ENCODE measurements at regions not wholly inside any gene's neighbourhood (a gene's known extent, or its start where the extent isn't known, plus 50 kb on each side); places are given as distances from the start of the nearest gene placed in this dataset.

DNA sequence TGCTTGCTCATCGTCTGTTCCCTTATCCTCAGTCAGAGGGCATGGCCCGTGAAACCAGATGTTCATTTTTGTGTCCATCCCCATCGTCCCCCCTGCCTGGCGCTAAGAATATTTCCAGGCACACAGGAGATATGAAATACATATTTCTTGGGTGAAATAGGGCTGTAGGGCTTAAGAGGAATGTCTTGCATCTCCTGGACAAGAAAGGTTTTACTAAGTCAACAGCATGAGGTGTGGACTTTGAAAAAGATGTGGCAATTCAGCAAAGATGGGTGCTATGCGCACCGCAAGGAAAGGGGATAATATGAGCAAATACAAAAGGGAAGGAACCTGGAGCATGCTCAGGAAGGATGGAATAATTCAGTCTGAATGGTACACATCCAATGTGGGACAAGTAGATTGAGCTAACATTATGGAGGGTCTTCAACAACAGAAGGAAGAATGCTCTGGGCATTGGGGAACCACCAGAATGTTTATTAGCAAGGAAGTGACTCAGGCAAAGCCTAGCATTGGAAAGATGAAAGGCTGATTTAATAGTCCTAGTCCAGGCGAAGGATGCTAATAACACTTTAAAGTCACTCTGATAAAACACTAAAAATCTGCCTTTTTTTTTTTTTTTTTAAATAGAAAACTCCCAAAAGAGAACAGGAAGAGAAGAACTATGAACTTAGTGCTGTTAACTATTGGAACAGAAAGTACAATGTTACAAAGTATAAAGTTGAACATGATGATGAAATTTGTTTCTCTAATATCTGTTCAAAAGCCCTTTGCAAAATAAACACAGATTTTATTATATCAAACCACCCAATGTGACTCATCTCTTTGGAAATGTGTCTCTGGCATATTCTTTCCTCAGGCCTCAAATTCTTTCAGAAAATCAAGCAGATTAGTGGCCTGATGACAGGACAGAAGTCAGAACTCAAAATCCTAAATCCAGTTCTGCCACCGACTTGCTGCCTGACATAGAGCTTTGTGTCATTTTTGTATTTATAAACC lies 449.5 kb downstream of the BCAT1 start:
- Histone ChIP-seq H3K9me3 (ENCODE audit: control insufficient read depth in 1 of 2, insufficient read depth in 1 of 2, low read depth in 1 of 2, low read length in 2 of 2) (peaks cover 4 to 34% of the 10 kb centered on the region in 2 experiments; a peak in 2 of 4 replicates), H3K27me3 (ENCODE audit: insufficient read depth, low read length) (no peaks in the 10 kb centered on the region), H3K4me2 (ENCODE audit: low read length) (no peak overlapping the region), H3K9ac (ENCODE audit: low read length) (no peak overlapping the region), H3K79me2 (ENCODE audit: insufficient read depth, low read length) (no peaks in the 10 kb centered on the region), H3K27ac (ENCODE audit: low read depth, low read length) (no peak overlapping the region), H3K4me1 (ENCODE audit: control insufficient read depth in 1 of 2, insufficient read depth in 2 of 2, low read length in 2 of 2) (no peaks in the 10 kb centered on the region), H3K9me2 (ENCODE audit: insufficient read depth) (no peaks in the 10 kb centered on the region), H3K4me3 (replicated peaks in 1 of 2; ENCODE audit: low read depth in 1 of 2, low read length in 2 of 2) (no peak overlapping the region), H2AFZ (ENCODE audit: low read depth, low read length, poor library complexity, severe bottlenecking) (no peak overlapping the region), H3K36me3 (ENCODE audit: control insufficient read depth in 1 of 2, insufficient read depth in 2 of 2, low read length in 2 of 2) (no peaks in the 10 kb centered on the region), H4K20me1 (ENCODE audit: insufficient read depth) (no peaks in the 10 kb centered on the region)
- CTCF ChIA-PET = no interaction called here
- POLR2A ChIA-PET = no interaction called here
- TF ChIP-seq ELF1 (IDR thresholded peaks at IDR 0.05; ENCODE audit: borderline replicate concordance, low read depth) (no peak), ZFX (IDR thresholded peaks at IDR 0.05) (no peak), SIN3A (IDR thresholded peaks at IDR 0.05; ENCODE audit: low read depth) (no peak), EZH2 (IDR thresholded peaks at IDR 0.05) (no peak), EZH2phosphoT487 (IDR thresholded peaks at IDR 0.05; ENCODE audit: borderline replicate concordance) (no peak)
- RAD21 ChIA-PET (ENCODE audit: low non-redundant PET in 1 of 2, low total read pairs in 2 of 2, uncharacterized antibody in 2 of 2, unreplicated experiment in 2 of 2) = no interaction called here
- BruUV-seq (replicated peaks) = no TSS peak
- ATAC-seq (no peak), DNase-seq (ENCODE audit: low read depth, low spot score) (no peak)
- intact Hi-C loops (cut with micrococcal nuclease) = no loop called here

DNA sequence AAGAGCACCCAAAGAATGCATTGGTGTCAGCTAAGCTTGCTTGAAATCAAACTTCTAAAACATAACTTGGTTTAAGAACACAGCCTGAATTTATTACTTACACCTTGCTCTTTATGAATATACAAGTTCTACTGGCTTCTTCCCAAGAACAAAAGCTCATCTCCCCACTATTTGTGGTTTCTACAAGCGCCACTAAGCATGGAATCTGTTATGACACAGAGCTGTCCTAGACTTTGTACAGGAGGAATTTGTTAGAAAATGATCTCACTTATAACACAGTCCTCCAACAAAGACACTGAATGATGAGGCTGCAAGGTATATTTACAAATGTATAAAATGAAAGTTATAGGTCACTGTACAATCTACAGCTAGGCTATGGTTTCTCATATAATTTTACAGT lies 452.1 kb downstream of the BCAT1 start:
- intact Hi-C loops (cut with micrococcal nuclease) = no loop called here
- no TSS peak for BruUV-seq (replicated peaks)
- POLR2A ChIA-PET = no interaction called here

More for the DNA sequence above, 452.1 kb downstream of the BCAT1 start:
- Histone ChIP-seq H3K9ac (ENCODE audit: low read length) (no peak overlapping the region), H3K9me3 (ENCODE audit: control insufficient read depth in 1 of 2, insufficient read depth in 1 of 2, low read depth in 1 of 2, low read length in 2 of 2) (peaks cover 4 to 37% of the 10 kb centered on the region in 2 experiments; a peak in 2 of 4 replicates), H3K79me2 (ENCODE audit: insufficient read depth, low read length) (no peaks in the 10 kb centered on the region), H3K27ac (ENCODE audit: low read depth, low read length) (no peak overlapping the region), H3K9me2 (ENCODE audit: insufficient read depth) (no peaks in the 10 kb centered on the region), H2AFZ (ENCODE audit: low read depth, low read length, poor library complexity, severe bottlenecking) (no peak overlapping the region), H4K20me1 (ENCODE audit: insufficient read depth) (no peaks in the 10 kb centered on the region), H3K4me1 (ENCODE audit: control insufficient read depth in 1 of 2, insufficient read depth in 2 of 2, low read length in 2 of 2) (no peaks in the 10 kb centered on the region), H3K4me2 (ENCODE audit: low read length) (no peak overlapping the region), H3K27me3 (ENCODE audit: insufficient read depth, low read length) (no peaks in the 10 kb centered on the region), H3K36me3 (ENCODE audit: control insufficient read depth in 1 of 2, insufficient read depth in 2 of 2, low read length in 2 of 2) (no peaks in the 10 kb centered on the region), H3K4me3 (replicated peaks in 1 of 2; ENCODE audit: low read depth in 1 of 2, low read length in 2 of 2) (no peak overlapping the region)
- ChIA-PET CTCF (no interaction called here), RAD21 (ENCODE audit: low non-redundant PET in 1 of 2, low total read pairs in 2 of 2, uncharacterized antibody in 2 of 2, unreplicated experiment in 2 of 2) (no interaction called here)
- TF ChIP-seq FOSL1 (IDR thresholded peaks at IDR 0.05; ENCODE audit: low read depth) (no peak), ATF3 (IDR thresholded peaks at IDR 0.05) (no peak), EZH2 (IDR thresholded peaks at IDR 0.05) (no peak), TCF7L2 (IDR thresholded peaks at IDR 0.05; ENCODE audit: borderline replicate concordance, extremely low read depth, insufficient read depth, insufficient read length) (no peak), EZH2phosphoT487 (IDR thresholded peaks at IDR 0.05; ENCODE audit: borderline replicate concordance) (no peak), CBX3 (IDR thresholded peaks at IDR 0.05; ENCODE audit: low read depth) (no peak), ZFX (IDR thresholded peaks at IDR 0.05) (no peak), POLR2AphosphoS5 (IDR thresholded peaks at IDR 0.05; ENCODE audit: low read depth, low read length) (no peak)
- TF ChIP-seq, protein P1, sequence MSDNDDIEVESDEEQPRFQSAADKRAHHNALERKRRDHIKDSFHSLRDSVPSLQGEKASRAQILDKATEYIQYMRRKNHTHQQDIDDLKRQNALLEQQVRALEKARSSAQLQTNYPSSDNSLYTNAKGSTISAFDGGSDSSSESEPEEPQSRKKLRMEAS (IDR thresholded peaks at IDR 0.05) = no peak
- no peak for DNase-seq (ENCODE audit: low read depth, low spot score)
- ATAC-seq = no peak

Measured in HCT116 (cell line).